Suppressor macrophage (primary cell): ENCODE measurements at regions not wholly inside any gene's neighbourhood (a gene's known extent, or its start where the extent isn't known, plus 50 kb on each side); places are given as distances from the start of the nearest gene placed in this dataset.

ENCODE experiments used
- DNase-seq, 4 experiments: peaks; one replicate each; pipeline ENCODE4 v3.0.0-alpha.2; 2020 to 2022

GRCh38 chr7:16055263-16055976 is 365.9 kb downstream of the CRPPA start:
- DNase-seq, result peak; percentile 29 to 83 (median 58)

- no peak for DNase-seq
Measured at GRCh38 chr7:16051561-16052255, 365.2 kb upstream of the MEOX2 start.

GRCh38 chr7:16046041-16046440 is 359.6 kb upstream of the MEOX2 start:
- peak in 1 of 4 experiments; percentile 24 for DNase-seq

GRCh38 chr7:16045296-16045695 is 358.8 kb upstream of the MEOX2 start:
- no peak for DNase-seq

- no peak for DNase-seq
Measured at GRCh38 chr7:16044645-16045044, 358.2 kb upstream of the MEOX2 start.

GRCh38 chr7:16040346-16040745 is 353.9 kb upstream of the MEOX2 start:
- DNase-seq, result no peak

- DNase-seq, result no peak
Measured at GRCh38 chr7:16038906-16039305, 352.4 kb upstream of the MEOX2 start.

GRCh38 chr7:16035392-16035791 is 348.9 kb upstream of the MEOX2 start:
- DNase-seq, result no peak

GRCh38 chr7:16034866-16035265 is 348.4 kb upstream of the MEOX2 start:
- no peak for DNase-seq

- DNase-seq, result no peak
Measured at GRCh38 chr7:16034353-16034752, 347.9 kb upstream of the MEOX2 start.

GRCh38 chr7:16033233-16033632 is 346.8 kb upstream of the MEOX2 start:
- DNase-seq, result no peak

GRCh38 chr7:16028636-16029035 is 342.2 kb upstream of the MEOX2 start:
- DNase-seq, result no peak

- DNase-seq, result no peak
Measured at GRCh38 chr7:16028103-16028502, 341.6 kb upstream of the MEOX2 start.

GRCh38 chr7:16027396-16027795 is 340.9 kb upstream of the MEOX2 start:
- no peak for DNase-seq

- DNase-seq, result no peak
Measured at GRCh38 chr7:16026253-16027020, 340.0 kb upstream of the MEOX2 start.

GRCh38 chr7:16025696-16026095 is 339.2 kb upstream of the MEOX2 start:
- no peak for DNase-seq

GRCh38 chr7:16023503-16023902 is 337.0 kb upstream of the MEOX2 start:
- DNase-seq, result no peak

- DNase-seq, result no peak
Measured at GRCh38 chr7:16023046-16023445, 336.6 kb upstream of the MEOX2 start.

- DNase-seq, result no peak
Measured at GRCh38 chr7:16021851-16022250, 335.4 kb upstream of the MEOX2 start.

- no peak for DNase-seq
Measured at GRCh38 chr7:16015981-16016380, 329.5 kb upstream of the MEOX2 start.

- no peak for DNase-seq
Measured at GRCh38 chr7:16014031-16014430, 327.5 kb upstream of the MEOX2 start.

- DNase-seq, result no peak
Measured at GRCh38 chr7:16007911-16008310, 321.4 kb upstream of the MEOX2 start.

- no peak for DNase-seq
Measured at GRCh38 chr7:16004702-16005101, 318.2 kb upstream of the MEOX2 start.

- no peak for DNase-seq
Measured at GRCh38 chr7:16001477-16001876, 315.0 kb upstream of the MEOX2 start.
